ENCODE measurements at regions not wholly inside any gene's neighbourhood (a gene's known extent, or its start where the extent isn't known, plus 50 kb on each side); places are given as distances from the start of the nearest gene placed in this dataset.

- no peak for DNase-seq (ENCODE audit: low read depth, low spot score)
Measured at GRCh38 chr3:30263238-30263924, 343.0 kb upstream of the TGFBR2 start.

- DNase-seq (ENCODE audit: low read depth, low spot score): no peak
Measured at GRCh38 chr3:30263925-30264313, 342.5 kb upstream of the TGFBR2 start.

- DNase-seq (ENCODE audit: low read depth, low spot score): peak; percentile 47
Measured at GRCh38 chr3:30266524-30266923, 339.9 kb upstream of the TGFBR2 start.

- no peak for DNase-seq (ENCODE audit: low read depth, low spot score)
Measured at GRCh38 chr3:30268288-30268687, 338.1 kb upstream of the TGFBR2 start.

- DNase-seq (ENCODE audit: low read depth, low spot score): no peak
Measured at GRCh38 chr3:30269751-30270445, 336.5 kb upstream of the TGFBR2 start.

GRCh38 chr3:30271781-30272180 is 334.6 kb upstream of the TGFBR2 start:
- no peak for DNase-seq (ENCODE audit: low read depth, low spot score)

- DNase-seq (ENCODE audit: low read depth, low spot score): peak; percentile 71
Measured at GRCh38 chr3:30273304-30274072, 332.9 kb upstream of the TGFBR2 start.

- DNase-seq (ENCODE audit: low read depth, low spot score): no peak
Measured at GRCh38 chr3:30277494-30277893, 328.9 kb upstream of the TGFBR2 start.

GRCh38 chr3:30281526-30281925 is 324.9 kb upstream of the TGFBR2 start:
- no peak for DNase-seq (ENCODE audit: low read depth, low spot score)

GRCh38 chr3:30282154-30282696 is 324.2 kb upstream of the TGFBR2 start:
- DNase-seq (ENCODE audit: low read depth, low spot score): peak; percentile 95

GRCh38 chr3:30285188-30286006 is 321.0 kb upstream of the TGFBR2 start:
- no peak for DNase-seq (ENCODE audit: low read depth, low spot score)

GRCh38 chr3:30286007-30286669 is 320.3 kb upstream of the TGFBR2 start:
- peak; percentile 96 for DNase-seq (ENCODE audit: low read depth, low spot score)

GRCh38 chr3:30286811-30287210 is 319.6 kb upstream of the TGFBR2 start:
- DNase-seq (ENCODE audit: low read depth, low spot score): no peak

GRCh38 chr3:30288830-30289229 is 317.6 kb upstream of the TGFBR2 start:
- no peak for DNase-seq (ENCODE audit: low read depth, low spot score)

- no peak for DNase-seq (ENCODE audit: low read depth, low spot score)
Measured at GRCh38 chr3:30289324-30289723, 317.1 kb upstream of the TGFBR2 start.

- DNase-seq (ENCODE audit: low read depth, low spot score): no peak
Measured at GRCh38 chr3:30289766-30290165, 316.6 kb upstream of the TGFBR2 start.

- DNase-seq (ENCODE audit: low read depth, low spot score): no peak
Measured at GRCh38 chr3:30290479-30290878, 315.9 kb upstream of the TGFBR2 start.

GRCh38 chr3:30292192-30292893 is 314.1 kb upstream of the TGFBR2 start:
- DNase-seq (ENCODE audit: low read depth, low spot score): no peak

- DNase-seq (ENCODE audit: low read depth, low spot score): no peak
Measured at GRCh38 chr3:30293621-30294240, 312.7 kb upstream of the TGFBR2 start.

GRCh38 chr3:30294241-30294667 is 312.1 kb upstream of the TGFBR2 start:
- no peak for DNase-seq (ENCODE audit: low read depth, low spot score)
